Pancreas (tissue), 10 donors: ENCODE measurements at regions not wholly inside any gene's neighbourhood (a gene's known extent, or its start where the extent isn't known, plus 50 kb on each side); places are given as distances from the start of the nearest gene placed in this dataset.

Source experiments
- ATAC-seq, 4 donors: fragments of 200-7000 bp; cut with Tn5 transposase; one replicate each; pipeline versions ENCODE4 v1.8.0 to v1.9.1; 2020; ENCODE audit warnings: mild to moderate bottlenecking in 4 of 4, moderate library complexity in 4 of 4
- DNase-seq, 6 donors: peaks; one replicate each; pipeline ENCODE4 v3.0.0-alpha.2; 2020
- FAIRE-seq: peaks from 2 replicates; lab custom pipeline; 2012; peaks lifted over from hg19 to GRCh38; lab: Jason Lieb, UNC
- H3K27ac ChIP-seq, 4 donors: fragments of 200-600 bp; sonication (generic); 1 replicate in 3 of 4; 2 replicates in 1 of 4; pipeline versions ENCODE4 v1.5.0 to v1.8.0; 2020
- H3K27me3 ChIP-seq, 4 donors: fragments of 200-600 bp; one replicate each; pipeline ENCODE4 v1.8.0; 2021
- H3K36me3 ChIP-seq, 3 donors: fragments of 200-600 bp; sonication (generic) in 1 of 3; one replicate each; pipeline versions ENCODE4 v1.5.0 to v1.8.0; 2020 to 2021
- H3K4me1 ChIP-seq, 3 donors: fragments of 200-600 bp; one replicate each; pipeline ENCODE4 v1.8.0; 2021
- H3K4me3 ChIP-seq, 4 donors: fragments of 200-600 bp; sonication (generic) in 2 of 4; one replicate each; pipeline versions ENCODE4 v1.5.0 to v1.8.0; 2020 to 2021
- H3K9me3 ChIP-seq, 4 donors: fragments of 200-600 bp; one replicate each; pipeline ENCODE4 v1.8.0; 2021
- CTCF ChIP-seq, 4 donors: fragments of 200-600 bp; sonication (generic) in 3 of 4; IDR thresholded peaks; one replicate each; pipeline versions ENCODE4 v1.5.0 to v1.8.0; 2021; ENCODE audit warnings: antibody characterized with exemption in 4 of 4
- WGBS, 2 donors: extraction: QIAGEN DNeasy Blood & Tissue Kit; methylation state at CpG; one replicate each; pipeline ENCODE4 v1.1.7; 2013; 5-methylcytosine and 5-hydroxymethylcytosine counted together
- intact Hi-C, 3 donors: fragments of 100-400 bp; cut with DNase I; formaldehyde crosslinking; loops; one replicate each; pipeline versions ENCODE4 v1.11.1 to v1.14.2; 2022
- donor health status: healthy with polysubstance abuse.
- donor health status: DM: no; HTN: no; CAD: no; lungs with moderate emphysema.
- donor health status: DM: no; HTN: no; CAD: no.
- donor health status: control.
- donor health status: control.
- donor health status: Bipolar disorder and iron deficiency.
- donor health status: DM: yes; HTN: yes; CAD: no.
- donor health status: DM: no; HTN: no; CAD: no.
- donor health status: DM: no; HTN: no; CAD: no.
- donor health status: DM: yes; HTN: yes; CAD: no.

GRCh38 chr16:48997081-48997615, 284.5 kb downstream of the CBLN1 start:
- Histone ChIP-seq H3K9me3 (no peaks in the 10 kb centered on the region), H3K4me1 (no peaks in the 10 kb centered on the region), H3K36me3 (no peaks in the 10 kb centered on the region), H3K4me3 (no peak overlapping the region), H3K27ac (no peak overlapping the region), H3K27me3 (no peaks in the 10 kb centered on the region)
- DNase-seq: no peak
- 54 to 56% methylated on average over 8 of the region's 8 CpGs for whole genome bisulfite sequencing, 2 donors
- no peak for ATAC-seq
- intact Hi-C loops: loop anchor here in 1 of 3 donors (10.0 kb wide), 1 partner anchor 348 kb away; no protein-coding TSS in a partner anchor
- FAIRE-seq: no peak
- no peak for TF ChIP-seq CTCF (IDR thresholded peaks at IDR 0.05)

GRCh38 chr16:48978501-48978900, 303.1 kb downstream of the CBLN1 start:
- no peaks in the 10 kb centered on the region for H3K36me3 ChIP-seq
- intact Hi-C loops: no loop called here
- no peak for FAIRE-seq

GRCh38 chr16:48972236-48972635, 309.4 kb downstream of the CBLN1 start:
- no peak for FAIRE-seq

More at GRCh38 chr16:48978501-48978900, 303.1 kb downstream of the CBLN1 start:
- Histone ChIP-seq H3K27me3 (no peaks in the 10 kb centered on the region), H3K9me3 (no peaks in the 10 kb centered on the region), H3K4me1 (no peaks in the 10 kb centered on the region), H3K4me3 (no peak overlapping the region), H3K27ac (no peak overlapping the region)
- no peak for TF ChIP-seq CTCF (IDR thresholded peaks at IDR 0.05)
- no peak for ATAC-seq
- DNase-seq: no peak
- 74 to 75% methylated on average over 2 of the region's 2 CpGs for WGBS, 2 donors

GRCh38 chr16:48971571-48972077, 310.0 kb downstream of the CBLN1 start:
- intact Hi-C loops: no loop called here
- FAIRE-seq: no peak

More at GRCh38 chr16:48972236-48972635, 309.4 kb downstream of the CBLN1 start:
- intact Hi-C loops: no loop called here
- WGBS, 2 donors: 78 to 83% methylated on average over 4 of the region's 4 CpGs
- no peak for ATAC-seq
- Histone ChIP-seq H3K4me1 (no peaks in the 10 kb centered on the region), H3K4me3 (no peak overlapping the region), H3K27ac (no peak overlapping the region), H3K9me3 (no peaks in the 10 kb centered on the region), H3K27me3 (no peaks in the 10 kb centered on the region), H3K36me3 (no peaks in the 10 kb centered on the region)
- no peak for DNase-seq
- TF ChIP-seq CTCF (IDR thresholded peaks at IDR 0.05): no peak

More at GRCh38 chr16:48971571-48972077, 310.0 kb downstream of the CBLN1 start:
- Histone ChIP-seq H3K4me3 (no peak overlapping the region), H3K27ac (no peak overlapping the region), H3K9me3 (no peaks in the 10 kb centered on the region), H3K4me1 (no peaks in the 10 kb centered on the region), H3K27me3 (no peaks in the 10 kb centered on the region), H3K36me3 (no peaks in the 10 kb centered on the region)
- WGBS, 2 donors: 70 to 77% methylated on average over 4 of the region's 4 CpGs
- DNase-seq (no peak), ATAC-seq (no peak)
- TF ChIP-seq CTCF (IDR thresholded peaks at IDR 0.05): no peak
